ENCODE measurements at regions not wholly inside any gene's neighbourhood (a gene's known extent, or its start where the extent isn't known, plus 50 kb on each side); places are given as distances from the start of the nearest gene placed in this dataset.
"Not testable (repeated sequence)": the region's sequence is repeated elsewhere in the genome, so short reads cannot be mapped to it uniquely, and the experiment has no call there.

DNA sequence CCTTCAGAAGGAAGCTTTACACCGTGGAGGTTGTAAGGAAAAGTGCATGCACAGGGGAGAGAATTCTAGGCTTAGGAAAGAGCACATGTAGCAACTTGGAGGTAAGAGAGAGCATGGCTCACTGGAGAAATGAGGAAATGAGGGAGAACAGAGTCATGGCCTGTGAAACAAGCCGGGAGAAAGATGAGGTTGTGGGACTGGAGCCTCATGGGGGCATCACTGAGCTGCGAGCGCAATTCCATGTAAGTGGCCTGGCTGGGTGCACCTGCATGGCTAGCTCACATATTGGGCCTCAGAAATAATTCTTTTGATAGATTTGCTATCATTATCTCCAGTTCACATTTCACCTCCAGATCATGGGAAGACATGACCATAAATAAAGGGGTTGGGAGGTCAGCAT lies 785.5 kb upstream of the RAB6C start:
- no peak for DNase-seq

DNA sequence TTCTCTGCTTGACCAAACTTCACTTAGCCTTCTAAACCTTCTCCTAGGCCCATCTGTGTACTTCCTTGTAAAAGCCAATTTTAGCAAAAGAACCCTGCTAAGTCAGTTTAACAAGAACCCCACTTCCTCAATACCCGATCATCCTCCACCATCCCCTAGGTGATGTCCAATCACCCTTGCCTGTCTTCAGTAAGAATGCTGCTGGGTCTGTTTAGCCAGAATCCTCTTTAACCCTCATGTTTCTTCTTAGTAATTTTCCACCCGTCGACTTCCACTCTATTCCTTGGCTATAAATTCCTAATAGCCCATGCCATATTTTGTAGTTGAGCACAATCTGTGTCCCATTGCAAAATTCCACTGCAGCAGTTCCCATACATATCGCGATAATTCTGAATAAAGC lies 780.0 kb upstream of the RAB6C start:
- DNase-seq: no peak

DNA sequence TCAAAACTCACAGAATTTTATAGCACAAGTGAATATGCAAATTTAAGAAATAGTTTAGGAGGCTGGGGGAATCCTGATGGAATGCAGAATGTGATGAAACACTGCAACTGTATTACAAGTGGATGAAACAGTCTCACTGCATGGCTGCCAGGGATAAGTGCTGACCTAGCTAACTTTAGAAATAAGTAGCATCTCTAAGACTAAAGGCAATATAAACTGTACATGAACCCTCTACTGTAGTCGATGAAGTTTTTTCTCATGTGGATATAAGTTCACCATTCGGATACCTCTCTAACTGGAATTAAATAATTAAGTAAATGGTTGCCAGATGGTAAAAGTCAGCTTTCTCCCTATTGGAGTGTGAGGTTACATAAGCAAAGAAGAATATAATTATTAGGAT lies 777.8 kb upstream of the RAB6C start:
- no peak for DNase-seq

DNA sequence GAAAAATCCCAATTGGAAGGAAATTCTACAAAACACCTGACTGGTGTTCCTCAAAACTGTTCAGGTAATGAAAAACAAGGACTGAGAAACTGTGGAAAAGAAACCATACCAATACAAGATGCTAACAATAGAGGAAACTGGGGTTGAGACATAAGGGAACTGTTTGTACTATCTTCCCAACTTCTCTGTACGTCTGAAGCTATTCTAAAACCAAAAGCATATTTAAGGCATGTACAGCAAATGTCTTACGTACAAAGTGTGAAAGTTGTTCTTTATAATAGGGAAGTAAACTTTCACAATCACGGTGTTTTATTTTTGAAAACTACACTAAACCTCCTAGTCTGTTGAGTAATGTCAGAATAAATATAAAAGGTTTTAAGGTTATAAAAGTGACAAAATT lies 776.1 kb upstream of the RAB6C start:
- DNase-seq: no peak

DNA sequence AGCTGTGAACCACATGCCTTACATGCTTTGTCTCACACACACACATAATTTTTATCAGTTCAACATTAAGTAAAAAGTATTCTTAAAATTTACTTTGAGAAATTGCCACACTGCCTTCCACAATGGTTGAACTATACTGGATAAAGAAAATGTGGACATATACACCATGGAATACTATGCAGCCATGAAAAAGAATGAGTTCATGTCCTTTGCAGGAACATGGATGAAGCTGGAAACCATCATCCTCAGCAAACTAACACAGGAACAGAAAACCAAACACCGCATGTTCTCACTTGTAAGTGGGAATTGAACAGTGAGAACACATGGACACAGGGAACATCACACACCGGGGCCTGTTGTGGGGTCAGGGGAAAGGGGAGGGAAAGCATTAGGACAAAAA lies 774.9 kb upstream of the RAB6C start:
- not testable (repeated sequence) for DNase-seq

DNA sequence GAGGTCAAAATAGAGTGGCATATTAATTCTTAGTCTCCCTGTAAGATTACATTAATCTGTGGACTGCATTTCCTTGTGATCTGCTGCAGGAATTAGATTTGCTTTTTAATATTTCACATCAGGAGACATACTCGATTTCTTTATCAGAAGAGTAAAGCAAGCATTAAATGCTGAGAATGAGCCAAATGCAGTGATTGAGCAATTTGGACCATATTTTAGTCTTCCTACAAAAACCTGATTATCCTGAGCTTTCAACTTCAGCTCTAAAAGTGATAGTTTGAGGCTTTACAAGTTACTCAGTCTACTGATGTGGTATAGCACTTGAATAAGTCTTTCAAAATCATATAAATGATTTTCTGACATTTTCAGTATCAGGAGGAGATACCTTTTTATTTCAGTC lies 774.3 kb upstream of the RAB6C start:
- DNase-seq: no peak

DNA sequence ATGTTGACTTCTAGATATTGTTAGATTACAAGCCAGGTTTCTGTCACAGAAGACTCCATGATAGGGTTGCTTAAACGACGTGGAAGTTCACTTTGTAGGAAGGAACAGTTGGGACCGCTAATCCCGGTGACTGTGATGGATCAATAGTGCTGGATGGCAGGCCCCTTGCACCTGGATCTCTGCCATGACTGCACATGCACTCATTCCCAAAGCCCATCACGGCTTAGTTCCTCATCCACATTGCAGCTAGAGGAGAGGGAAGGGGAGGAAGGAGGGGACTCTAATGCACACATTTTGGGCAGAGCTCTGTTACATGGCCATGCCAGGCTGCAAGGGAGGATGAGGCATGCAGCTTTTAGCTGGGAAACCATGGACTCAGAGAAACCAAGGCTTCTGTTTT lies 773.7 kb upstream of the RAB6C start:
- no peak for DNase-seq

DNA sequence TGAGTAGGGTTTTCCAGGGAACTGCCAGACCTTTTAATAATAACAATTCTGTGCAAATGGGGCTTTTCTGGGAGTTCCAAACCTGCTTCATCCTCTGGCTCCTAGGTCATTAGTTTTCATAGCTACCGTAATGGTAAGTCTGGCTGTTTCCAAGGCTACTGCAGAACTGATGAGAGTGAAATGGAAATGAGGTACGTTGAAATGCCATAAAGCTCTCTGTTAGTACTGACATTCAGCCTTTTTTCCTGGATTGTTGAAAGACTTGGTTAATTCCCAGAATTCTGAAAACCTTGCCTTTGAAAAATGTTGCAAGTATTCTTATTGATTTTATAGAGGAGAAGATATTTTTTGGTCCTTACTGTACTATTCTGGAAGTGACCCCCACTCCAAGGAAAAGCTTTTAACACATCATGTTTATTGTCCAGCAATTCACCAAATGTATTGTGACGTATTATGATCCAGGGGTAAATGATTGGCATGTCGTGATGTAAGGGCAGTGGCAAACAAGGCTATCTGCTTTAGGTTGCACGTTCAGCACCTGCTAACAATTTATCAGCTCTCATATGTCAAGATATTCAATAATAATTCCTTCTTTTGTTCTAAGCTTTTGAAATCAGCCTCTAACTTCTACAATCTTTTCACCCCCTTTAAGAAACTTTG lies 767.0 kb upstream of the RAB6C start:
- no peak for DNase-seq

DNA sequence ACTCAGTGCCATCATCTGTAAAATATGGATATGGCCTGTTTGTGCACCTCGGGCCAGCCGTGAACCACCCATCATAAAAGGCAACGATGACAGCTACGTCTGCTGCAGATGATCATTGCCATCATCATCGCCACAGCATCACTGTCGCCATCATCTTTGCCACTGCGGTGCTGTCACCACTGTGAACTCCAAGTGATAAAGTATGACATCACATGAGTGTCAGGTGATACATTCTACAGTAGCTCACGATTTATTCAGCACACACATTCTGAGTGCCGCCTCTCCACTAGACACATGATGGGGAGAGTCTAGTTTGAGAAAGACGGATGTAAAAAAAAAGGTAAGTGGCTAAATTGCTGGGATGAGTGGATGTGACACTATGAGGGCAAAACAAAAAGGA lies 755.4 kb upstream of the RAB6C start:
- no peak for DNase-seq

DNA sequence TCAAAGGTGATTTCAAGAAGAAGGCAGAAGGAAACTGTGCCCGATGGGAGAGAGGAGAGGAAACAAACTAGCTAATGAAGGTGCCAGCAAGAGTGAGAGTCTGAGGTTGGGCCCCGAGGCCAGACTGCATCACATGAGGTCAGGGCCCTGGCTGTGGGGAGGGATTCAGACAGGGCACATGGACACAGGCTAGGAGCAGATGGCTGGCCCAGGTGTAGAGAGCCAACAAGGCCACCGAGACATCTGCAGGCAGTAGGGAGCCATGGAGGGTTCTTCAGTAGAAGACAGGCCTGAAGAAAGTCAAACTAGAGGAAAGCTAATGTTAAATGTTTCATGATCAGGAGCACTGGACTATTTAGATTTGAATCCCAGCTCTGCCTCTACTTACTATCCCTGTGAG lies 755.0 kb upstream of the RAB6C start:
- no peak for DNase-seq

DNA sequence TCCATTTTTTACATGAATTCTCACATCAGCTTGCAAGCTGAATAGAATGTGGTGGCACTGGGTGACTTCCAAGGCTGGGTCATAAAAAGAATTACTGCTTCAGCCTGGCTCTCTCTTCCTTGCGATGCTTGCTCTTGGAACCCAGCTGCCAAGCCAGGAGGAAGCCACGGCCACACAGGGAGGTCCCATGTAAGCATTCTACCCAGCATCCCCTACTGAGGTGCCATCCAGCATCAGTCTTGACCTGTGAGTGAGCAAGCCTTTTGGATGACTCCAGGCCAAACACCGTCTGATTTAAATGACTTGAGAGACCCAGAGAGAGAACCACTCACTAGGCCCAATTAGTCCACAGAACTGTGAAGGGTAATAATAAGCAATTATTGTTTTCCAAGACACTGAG lies 750.3 kb upstream of the RAB6C start:
- DNase-seq: no peak

DNA sequence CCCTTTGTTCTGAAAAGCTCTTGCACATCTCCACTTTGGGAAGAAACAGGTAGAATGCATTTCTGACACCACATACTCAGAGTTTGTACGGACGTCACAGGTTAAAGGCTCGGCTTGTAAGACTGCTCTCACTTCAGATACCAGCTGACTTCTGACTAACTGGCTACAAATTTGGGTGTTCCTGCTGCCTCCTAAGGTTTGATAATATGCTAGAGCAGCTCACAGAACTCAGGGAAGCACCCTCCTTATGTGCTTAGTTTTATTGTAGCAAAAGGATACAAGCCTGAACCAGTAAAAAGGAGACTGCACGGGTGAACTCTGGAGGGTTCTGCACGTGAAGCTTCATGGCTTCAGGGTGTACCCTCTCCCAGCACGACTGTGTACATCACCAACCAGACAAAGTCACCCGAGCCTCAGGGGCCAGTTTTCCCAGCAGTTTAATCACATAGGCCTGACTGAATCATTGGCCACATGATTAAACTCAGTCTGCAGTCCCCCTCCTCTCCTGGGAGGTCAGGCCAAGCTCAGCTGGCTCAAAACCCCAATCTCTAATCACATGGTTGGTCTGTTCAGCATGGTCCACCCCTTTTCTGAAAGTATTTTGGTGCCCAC lies 749.5 kb upstream of the RAB6C start:
- no peak for DNase-seq

DNA sequence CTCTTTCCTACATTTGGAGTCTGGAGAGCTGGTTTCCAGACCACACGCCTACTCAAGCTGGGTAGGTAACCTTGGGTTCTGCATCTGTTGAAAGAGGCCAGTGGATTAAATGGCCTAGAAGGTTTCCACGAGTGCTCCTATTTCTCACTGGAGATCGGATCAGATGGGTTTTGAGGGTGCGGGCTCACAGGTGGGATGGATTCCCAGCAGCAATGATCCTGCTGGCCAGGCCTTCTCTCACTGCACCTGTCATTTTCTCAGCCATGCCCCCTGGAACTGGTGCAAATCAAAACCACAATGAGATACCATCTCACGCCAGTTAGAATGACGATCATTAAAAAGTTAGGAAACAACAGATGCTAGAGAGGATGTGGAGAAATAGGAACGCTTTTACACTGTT lies 747.5 kb upstream of the RAB6C start:
- no peak for DNase-seq

DNA sequence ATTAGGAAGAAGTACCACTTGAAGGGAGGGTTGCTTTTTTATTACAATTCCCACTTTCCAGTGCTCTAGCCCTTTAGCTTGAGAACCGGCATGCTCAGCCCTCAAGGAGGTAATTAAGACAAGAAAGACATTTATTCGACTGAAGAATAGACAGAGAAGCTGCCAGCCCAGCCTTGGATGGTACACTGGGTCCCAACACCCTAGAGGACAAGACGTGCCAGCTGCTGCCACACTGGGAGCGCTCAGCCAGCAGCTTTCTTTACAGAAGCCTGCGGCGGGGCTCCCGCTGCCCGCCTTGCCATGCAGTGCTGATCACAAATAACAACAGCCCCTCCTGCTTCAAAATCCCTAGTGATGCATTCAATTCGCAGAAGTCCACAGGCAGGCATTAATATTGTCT lies 746.3 kb upstream of the RAB6C start:
- DNase-seq: no peak

DNA sequence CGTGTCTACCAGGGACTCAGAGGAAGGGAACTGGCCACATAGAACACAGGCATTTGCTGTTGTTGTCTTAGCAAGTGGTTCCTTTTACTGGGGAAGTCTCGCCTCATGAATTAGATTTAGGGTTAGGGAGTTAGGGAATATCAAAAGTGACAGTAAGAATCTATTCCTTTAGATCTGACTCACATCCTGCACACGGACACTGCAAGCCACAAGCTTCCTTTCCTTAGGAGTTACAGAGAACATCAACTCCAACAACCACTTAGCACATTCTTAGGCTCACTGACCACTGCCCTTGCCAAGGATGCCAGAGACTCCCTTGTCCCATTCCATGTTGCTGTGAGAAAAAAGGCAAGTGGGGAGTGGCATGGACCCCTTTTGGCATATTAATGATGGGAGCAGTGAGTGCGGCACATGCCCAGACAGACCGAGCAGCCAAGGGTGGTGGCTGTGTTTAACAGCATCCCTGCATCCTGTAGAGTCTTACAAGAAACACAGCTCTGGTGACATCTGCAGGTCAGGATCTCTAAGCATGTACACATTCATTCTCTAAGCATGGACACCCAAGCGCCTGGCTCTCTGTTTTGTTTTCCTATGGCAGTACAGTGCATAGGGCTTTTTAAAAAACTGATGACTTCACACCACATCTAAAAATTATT lies 745.6 kb upstream of the RAB6C start:
- DNase-seq: no peak

DNA sequence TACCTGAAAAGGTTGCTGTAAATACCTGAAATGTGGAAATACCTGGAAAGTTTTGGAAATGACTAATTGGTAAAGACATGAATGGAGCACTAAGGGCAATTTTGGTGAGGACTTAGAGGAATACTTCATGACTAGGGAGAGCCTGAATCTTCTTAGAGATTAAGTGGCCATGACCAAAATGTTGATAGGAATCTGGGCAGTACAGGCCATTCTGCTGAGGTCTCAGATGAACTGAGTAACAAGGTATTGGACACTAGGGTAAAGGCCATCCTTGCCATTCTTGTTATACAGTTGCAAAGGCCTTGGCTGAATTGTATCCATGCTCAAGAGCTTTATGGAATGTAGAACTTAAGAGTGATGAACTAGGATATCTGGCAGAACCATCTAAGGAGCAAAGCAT lies 742.9 kb upstream of the RAB6C start:
- no peak for DNase-seq

DNA sequence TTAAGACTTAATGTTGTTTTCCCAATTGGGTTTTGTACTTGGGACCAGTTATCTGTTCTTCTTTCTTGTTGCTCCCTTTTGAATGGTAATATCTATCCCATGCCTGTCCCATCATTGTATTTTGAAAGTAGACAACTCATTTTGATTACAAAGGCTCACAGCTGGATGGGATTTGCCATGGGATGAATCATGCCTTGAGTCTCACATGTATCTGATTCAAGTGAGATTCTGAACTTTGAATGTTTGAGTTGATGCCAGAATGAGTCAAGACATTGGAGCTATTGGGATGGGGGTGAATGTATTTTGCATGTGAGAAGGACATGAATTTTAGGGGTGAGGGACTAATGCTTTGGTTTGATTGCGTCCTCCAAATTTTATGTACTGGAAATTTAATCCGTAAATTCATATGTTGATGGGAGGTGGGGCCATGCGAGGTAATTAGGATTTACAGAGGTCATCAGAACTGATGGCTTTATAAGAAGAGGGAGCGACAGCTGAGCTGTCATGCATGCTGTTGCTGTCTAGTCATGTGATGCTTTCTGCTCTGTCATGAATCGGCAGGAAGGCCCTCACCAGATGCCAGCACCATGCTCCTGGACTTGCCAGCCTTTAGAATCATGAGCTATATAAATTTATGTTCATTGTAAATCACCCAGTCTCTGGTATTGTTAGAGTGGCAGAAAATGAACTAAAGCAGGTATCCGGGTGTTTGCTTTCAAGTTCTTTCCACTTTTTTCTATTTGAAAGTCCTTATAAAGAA lies 741.3 kb upstream of the RAB6C start:
- DNase-seq: no peak

DNA sequence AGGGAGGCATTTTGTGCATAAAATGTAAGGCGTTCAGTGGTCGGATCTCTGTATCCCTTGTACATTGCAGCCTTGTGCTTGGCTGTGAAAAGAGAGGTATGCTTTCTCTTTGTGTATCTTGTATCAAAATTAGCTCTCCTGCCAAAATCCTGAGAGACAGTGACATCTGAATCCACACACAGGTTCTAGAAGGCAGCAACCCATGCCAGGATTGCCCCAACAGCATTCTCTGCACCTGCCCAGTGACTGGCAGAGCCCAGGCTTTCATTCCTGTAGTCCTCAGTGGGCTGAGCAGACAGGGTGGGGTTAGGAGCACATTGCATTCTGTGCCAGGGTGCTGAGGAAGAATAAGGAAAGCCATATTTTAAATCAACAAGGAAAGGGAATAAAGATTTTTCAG lies 740.3 kb upstream of the RAB6C start:
- DNase-seq: no peak

DNA sequence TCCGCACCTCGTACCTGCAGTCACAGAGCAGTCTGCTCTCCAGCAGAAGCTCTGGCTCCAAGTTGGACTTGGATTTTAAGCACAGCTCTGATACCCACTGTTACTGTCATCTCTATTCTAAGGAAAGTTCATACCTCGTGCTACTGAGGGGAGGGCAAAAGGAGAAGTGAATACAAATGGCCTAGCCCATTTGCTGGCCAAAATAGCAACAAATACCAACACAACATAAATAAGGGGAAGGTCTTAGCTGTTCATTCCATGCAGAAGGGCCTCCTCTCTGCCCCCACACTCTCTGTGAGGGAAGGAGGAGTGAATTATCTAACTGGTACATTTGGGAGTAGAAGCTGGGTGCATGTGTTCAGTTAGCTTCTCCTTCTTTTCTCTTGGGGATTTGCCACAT lies 739.4 kb upstream of the RAB6C start:
- DNase-seq: no peak

DNA sequence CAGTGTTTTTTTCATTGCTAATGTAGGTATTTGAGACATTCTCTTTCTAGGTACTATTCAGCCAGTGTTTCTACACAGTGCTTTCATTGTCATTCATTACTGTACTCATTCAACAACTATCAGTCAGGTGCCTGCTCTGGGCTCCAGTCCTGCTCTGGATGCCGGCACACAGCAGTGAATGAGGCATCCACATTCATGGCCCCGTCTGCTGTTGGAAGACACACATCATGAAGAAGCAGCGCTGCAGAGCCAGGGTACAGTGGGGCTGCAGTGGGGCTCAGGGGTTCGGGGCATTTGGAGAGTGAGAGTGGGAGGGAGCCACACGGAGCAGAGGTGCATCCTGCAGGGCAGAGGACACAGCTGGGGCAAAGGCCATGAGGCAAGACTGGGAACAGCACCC lies 737.2 kb upstream of the RAB6C start:
- DNase-seq: no peak

DNA sequence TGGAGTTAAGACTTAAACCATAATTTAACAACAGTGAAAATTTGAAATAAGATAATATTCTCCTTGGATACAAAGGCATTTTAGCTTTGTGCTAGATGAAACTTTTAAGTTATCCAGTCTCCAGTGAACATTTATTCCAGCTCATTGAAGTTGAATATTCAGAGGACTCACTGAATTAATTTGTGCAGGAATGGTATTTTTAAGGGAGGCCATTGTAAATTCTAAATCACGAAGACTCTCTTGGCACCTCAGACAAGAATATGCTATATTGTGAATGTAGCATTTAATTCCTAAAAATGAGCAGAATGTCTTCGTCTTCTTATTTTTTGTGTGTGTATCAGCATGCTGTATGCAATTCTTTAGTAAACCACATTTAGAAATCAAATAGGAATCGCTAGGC lies 731.7 kb upstream of the RAB6C start:
- no peak for DNase-seq

DNA sequence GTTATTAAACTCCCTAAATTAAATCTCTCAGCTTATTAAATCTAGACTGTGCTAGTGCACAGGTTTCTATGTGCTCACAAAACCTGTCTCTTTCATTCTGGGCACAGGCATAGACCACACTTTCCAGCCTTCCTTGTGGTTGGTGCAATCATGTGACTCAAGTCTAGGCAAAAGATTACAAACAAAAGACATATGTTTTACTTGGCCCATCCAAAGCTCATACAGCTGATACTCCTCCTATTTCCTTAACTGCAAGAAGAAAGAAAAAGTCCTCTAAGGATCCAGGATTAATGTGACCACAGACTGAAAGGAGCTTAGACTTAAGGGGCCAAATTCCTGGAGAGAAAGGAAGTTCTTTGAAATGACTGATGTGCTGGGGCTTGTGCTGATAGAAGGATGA lies 731.3 kb upstream of the RAB6C start:
- no peak for DNase-seq

DNA sequence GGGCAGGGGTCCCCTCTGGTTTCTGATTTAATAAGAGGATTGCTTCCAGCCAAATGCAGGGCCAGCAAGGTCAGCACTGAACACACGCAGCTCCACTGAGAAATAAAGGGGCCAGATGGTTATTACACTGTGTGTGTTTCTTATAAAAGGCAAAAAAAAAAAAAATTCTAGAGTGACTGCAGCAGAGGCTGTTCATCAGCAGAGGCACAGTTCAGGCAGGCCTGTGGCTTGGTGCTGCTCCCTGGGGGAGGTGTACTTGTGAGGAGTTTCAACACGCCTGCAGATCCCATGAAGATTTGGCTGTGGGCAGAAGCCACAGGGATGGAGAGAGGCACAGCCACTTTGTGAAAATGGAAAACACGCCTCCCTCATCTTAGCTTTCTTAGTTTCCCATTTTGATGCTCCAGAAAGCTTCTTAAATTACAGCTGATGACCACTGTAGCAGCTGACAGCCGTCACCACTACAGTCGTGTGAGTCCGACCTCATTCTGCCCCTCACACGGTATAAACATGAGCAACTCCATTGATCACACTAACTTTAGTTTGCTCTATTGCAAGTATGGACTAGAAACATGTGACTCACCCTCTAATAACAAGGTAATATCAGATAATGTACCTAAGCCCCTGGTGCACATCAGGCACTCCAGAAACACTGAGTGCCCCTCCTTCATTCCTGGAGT lies 726.5 kb upstream of the RAB6C start:
- DNase-seq: no peak

DNA sequence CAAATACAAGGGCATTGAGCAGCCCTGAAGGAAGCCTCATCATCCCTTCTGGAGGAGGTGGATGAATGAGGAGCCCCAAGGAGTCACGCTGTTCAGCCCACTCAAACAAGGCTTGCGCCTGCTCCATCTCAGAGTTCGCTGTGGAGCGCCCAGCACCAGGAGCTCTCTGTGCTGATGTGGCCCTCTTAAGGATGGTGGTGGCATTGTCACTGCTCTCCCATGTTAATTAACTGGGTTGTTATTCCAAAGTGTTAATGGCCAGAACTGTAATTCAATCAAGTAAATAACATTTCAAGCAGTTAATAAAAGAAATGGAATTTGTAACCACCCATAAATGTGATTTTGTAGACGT lies 726.0 kb upstream of the RAB6C start:
- DNase-seq: no peak
